Ovary (tissue), 3 donors: ENCODE measurements at regions not wholly inside any gene's neighbourhood (a gene's known extent, or its start where the extent isn't known, plus 50 kb on each side); places are given as distances from the start of the nearest gene placed in this dataset.

Experiments
- CTCF ChIP-seq, 3 donors: fragments of 450-650 bp in 2 of 3; fragments of 200-600 bp in 1 of 3; IDR thresholded peaks; one replicate each; pipeline versions ENCODE4 v1.5.1 to v1.8.0; 2016 to 2022; ENCODE audit warnings: antibody characterized with exemption in 3 of 3, mild to moderate bottlenecking in 1 of 3
- EP300 ChIP-seq: sonication (generic); formaldehyde crosslinking; IDR thresholded peaks from one replicate; pipeline ENCODE4 v1.6.1; 2017; ENCODE audit warnings: antibody characterized with exemption
- POLR2A ChIP-seq: fragments of 450-650 bp; IDR thresholded peaks from one replicate; pipeline ENCODE4 v1.6.1; 2017; ENCODE audit warnings: antibody characterized with exemption, mild to moderate bottlenecking, moderate library complexity
- donor health status: DM: no; HTN: no; CAD: no.

GRCh38 chr3:181384970-181385369, 326.8 kb upstream of the SOX2 start:
- TF ChIP-seq POLR2A, result no peak
- TF ChIP-seq CTCF (IDR thresholded peaks at IDR 0.05), result no peak
- no peak for TF ChIP-seq EP300
